SK-N-SH (cell line): ENCODE measurements at regions not wholly inside any gene's neighbourhood (a gene's known extent, or its start where the extent isn't known, plus 50 kb on each side); places are given as distances from the start of the nearest gene placed in this dataset.

Experiments
- CTCF ChIA-PET: fragments of 300-600, 350-600 bp; formaldehyde crosslinking; extraction: SDS; loops from one replicate; lab custom pipeline; 2021; lab: Yijun Ruan, JAX
- POLR2A ChIA-PET: fragments of 350-600 bp; sonication (Branson Sonifier 250); formaldehyde crosslinking; extraction: SDS; loops from one replicate; lab custom pipeline; 2020; ENCODE audit warnings: antibody characterized with exemption, inconsistent platforms; lab: Yijun Ruan, JAX
- DNase-seq: peaks from one replicate; pipeline ENCODE4 v3.0.0; 2012
- H2AFZ ChIP-seq: fragments of 200-600 bp; sonication (generic); 2 replicates; pipeline ENCODE4 v1.8.1; 2016; ENCODE audit warnings: antibody characterized with exemption, mild to moderate bottlenecking, low read depth
- H3F3A ChIP-seq: fragments of 200-600 bp; sonication (generic); replicated peaks from 2 replicates; pipeline ENCODE3; 2016; ENCODE audit warnings: antibody characterized with exemption, mild to moderate bottlenecking; ENCODE audit not compliant: insufficient read depth
- H3K27ac ChIP-seq, 2 experiments: fragments of 200-500 bp in 1 of 2; fragments of 200-600 bp in 1 of 2; sonication (Bioruptor generic) in 1 of 2; sonication (generic), shearing (Covaris generic) in 1 of 2; 2 replicates each; pipeline versions ENCODE4 v1.5.1 to v1.6.1; 2014 to 2016; ENCODE audit warnings: low read depth in 2 of 2, inconsistent platforms in 1 of 2, low read length in 1 of 2, mild to moderate bottlenecking in 1 of 2, mixed read lengths in 1 of 2
- H3K27me3 ChIP-seq: fragments of 200-600 bp; sonication (generic), shearing (Covaris generic); 2 replicates; pipeline ENCODE4 v1.6.1; 2016; ENCODE audit warnings: mixed run types; ENCODE audit not compliant: insufficient read depth
- H3K36me3 ChIP-seq, 2 experiments: fragments of 200-500 bp in 1 of 2; fragments of 200-600 bp in 1 of 2; sonication (Bioruptor generic) in 1 of 2; sonication (generic) in 1 of 2; replicated peaks in 1 of 2; 2 replicates each; pipeline versions ENCODE3 to v1.5.1; 2014 to 2016; ENCODE audit warnings: low read length in 1 of 2, mild to moderate bottlenecking in 1 of 2; ENCODE audit not compliant: insufficient read depth in 2 of 2, control insufficient read depth in 1 of 2
- H3K4me1 ChIP-seq, 2 experiments: fragments of 200-500 bp in 1 of 2; fragments of 200-600 bp in 1 of 2; sonication (Bioruptor generic) in 1 of 2; sonication (generic), shearing (Covaris generic) in 1 of 2; 2 replicates each; pipeline versions ENCODE4 v1.5.1 to v1.6.1; 2014 to 2016; ENCODE audit warnings: low read depth in 1 of 2, low read length in 1 of 2, mixed run types in 1 of 2; ENCODE audit not compliant: insufficient read depth in 2 of 2, control insufficient read depth in 1 of 2
- H3K4me2 ChIP-seq: fragments of 200-600 bp; sonication (generic), shearing (Covaris generic); 2 replicates; pipeline ENCODE4 v1.6.1; 2017; ENCODE audit warnings: mixed run types
- H3K4me3 ChIP-seq, 2 experiments: fragments of 200-500 bp in 1 of 2; fragments of 200-600 bp in 1 of 2; sonication (Bioruptor generic) in 1 of 2; sonication (generic), shearing (Covaris generic) in 1 of 2; 2 replicates each; pipeline versions ENCODE4 v1.5.1 to v1.8.1; 2014 to 2016; ENCODE audit warnings: low read depth in 2 of 2, inconsistent platforms in 1 of 2, low read length in 1 of 2, mild to moderate bottlenecking in 1 of 2, mixed read lengths in 1 of 2, moderate library complexity in 1 of 2
- H3K79me2 ChIP-seq: fragments of 200-600 bp; sonication (generic); 2 replicates; pipeline ENCODE4 v1.8.1; 2017; ENCODE audit warnings: mild to moderate bottlenecking; ENCODE audit not compliant: insufficient read depth
- H3K9ac ChIP-seq: fragments of 200-600 bp; sonication (generic); 2 replicates; pipeline ENCODE4 v1.6.1; 2017; ENCODE audit warnings: mixed run types
- H3K9me2 ChIP-seq: fragments of 200-600 bp; sonication (generic); 2 replicates; pipeline ENCODE4 v1.6.1; 2017; ENCODE audit warnings: mixed run types
- H3K9me3 ChIP-seq: fragments of 200-600 bp; sonication (generic); 2 replicates; pipeline ENCODE4 v1.6.1; 2017; ENCODE audit warnings: mixed run types, mild to moderate bottlenecking, moderate library complexity
- H4K20me1 ChIP-seq: fragments of 200-600 bp; sonication (generic); 2 replicates; pipeline ENCODE4 v1.6.1; 2017; ENCODE audit warnings: mild to moderate bottlenecking, mixed run types; ENCODE audit not compliant: insufficient read depth
- CTCF ChIP-seq: fragments of 200-600 bp; sonication (generic); IDR thresholded peaks from 2 replicates; pipeline ENCODE4 v1.6.1; 2017; ENCODE audit warnings: antibody characterized with exemption, mild to moderate bottlenecking, moderate library complexity
- EZH2phosphoT487 ChIP-seq: fragments of 200-600 bp; sonication (generic); IDR thresholded peaks from 2 replicates; pipeline ENCODE4 v1.6.1; 2017; ENCODE audit warnings: low read depth, mixed run types, mild to moderate bottlenecking, antibody characterized with exemption, moderate library complexity, borderline replicate concordance
- FOSL2 ChIP-seq: IDR thresholded peaks from 2 replicates; pipeline ENCODE4 v1.4.0; 2012; ENCODE audit warnings: low read depth, mild to moderate bottlenecking, moderate library complexity, borderline replicate concordance
- FOXJ3 ChIP-seq: sonication (generic); formaldehyde crosslinking; IDR thresholded peaks from 2 replicates; pipeline ENCODE4 v1.5.1; 2020; ENCODE audit warnings: mild to moderate bottlenecking, missing genetic modification reagents
- FOXM1 ChIP-seq: IDR thresholded peaks from 2 replicates; pipeline ENCODE4 v1.4.0; 2012; ENCODE audit warnings: low read depth, mild to moderate bottlenecking
- JUND ChIP-seq: IDR thresholded peaks from 2 replicates; pipeline ENCODE4 v1.4.0; 2012
- MEF2A ChIP-seq: IDR thresholded peaks from 2 replicates; pipeline ENCODE4 v1.4.0; 2012; ENCODE audit warnings: low read depth, borderline replicate concordance
- RXRA ChIP-seq: IDR thresholded peaks from 2 replicates; pipeline ENCODE4 v1.4.0; 2012; ENCODE audit warnings: low read depth, mild to moderate bottlenecking, borderline replicate concordance
- WGBS: methylation state at CpG from one replicate; pipeline ENCODE4 v1.1.6; 2017; ENCODE audit warnings: low lambda C conversion rate; 5-methylcytosine and 5-hydroxymethylcytosine counted together
- TF ChIP-seq, protein P1 (sequence below): IDR thresholded peaks from 2 replicates; pipeline ENCODE4 v1.6.1; 2012; ENCODE audit warnings: mild to moderate bottlenecking, low read depth, low read length, moderate library complexity
- TF ChIP-seq, protein P2 (sequence below): fragments of 150-350 bp; IDR thresholded peaks from 2 replicates; pipeline ENCODE4 v1.6.1; 2016; ENCODE audit warnings: mild to moderate bottlenecking, low read depth, low read length
- TF ChIP-seq, protein P3 (sequence below): fragments of 150-350 bp; IDR thresholded peaks from 2 replicates; pipeline ENCODE4 v1.6.1; 2017; ENCODE audit warnings: antibody characterized with exemption, low read length, low read depth, borderline replicate concordance

DNA sequence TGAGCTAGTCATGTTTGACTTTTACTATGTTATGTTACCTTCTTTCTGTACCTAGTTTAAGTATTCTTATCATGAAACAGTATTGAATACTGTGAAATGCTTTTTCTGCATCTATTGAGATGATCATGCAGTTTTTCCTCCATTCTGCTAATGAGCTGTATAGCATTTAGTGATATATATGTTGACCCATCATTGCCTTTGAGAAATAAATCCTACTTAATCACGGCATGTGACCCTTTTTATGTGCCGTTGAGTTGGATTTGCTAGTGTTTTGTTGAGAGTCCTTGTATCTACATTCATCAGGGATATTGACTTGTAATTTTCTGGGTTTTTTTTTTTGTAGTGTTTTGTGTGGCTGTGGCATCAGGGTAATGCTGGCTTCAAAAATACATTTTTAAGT lies 537.7 kb upstream of the AADAT start:
- H3K9ac ChIP-seq, result no peak overlapping the region
- no peaks in the 10 kb centered on the region for H3K27me3 ChIP-seq
- DNase-seq, result no peak
- POLR2A ChIA-PET, result no interaction called here
- H4K20me1 ChIP-seq, result no peaks in the 10 kb centered on the region
- WGBS, result 69% methylated on average over 2 of the region's 2 CpGs
- H3K9me2 ChIP-seq, result no peaks in the 10 kb centered on the region
- no peak overlapping the region for H3K4me2 ChIP-seq
- peaks cover 9% of the 10 kb centered on the region; the same call in 1 of the 2 replicates for H3K9me3 ChIP-seq
- H3K36me3 ChIP-seq, result no peaks in the 10 kb centered on the region
- TF ChIP-seq, protein P1, sequence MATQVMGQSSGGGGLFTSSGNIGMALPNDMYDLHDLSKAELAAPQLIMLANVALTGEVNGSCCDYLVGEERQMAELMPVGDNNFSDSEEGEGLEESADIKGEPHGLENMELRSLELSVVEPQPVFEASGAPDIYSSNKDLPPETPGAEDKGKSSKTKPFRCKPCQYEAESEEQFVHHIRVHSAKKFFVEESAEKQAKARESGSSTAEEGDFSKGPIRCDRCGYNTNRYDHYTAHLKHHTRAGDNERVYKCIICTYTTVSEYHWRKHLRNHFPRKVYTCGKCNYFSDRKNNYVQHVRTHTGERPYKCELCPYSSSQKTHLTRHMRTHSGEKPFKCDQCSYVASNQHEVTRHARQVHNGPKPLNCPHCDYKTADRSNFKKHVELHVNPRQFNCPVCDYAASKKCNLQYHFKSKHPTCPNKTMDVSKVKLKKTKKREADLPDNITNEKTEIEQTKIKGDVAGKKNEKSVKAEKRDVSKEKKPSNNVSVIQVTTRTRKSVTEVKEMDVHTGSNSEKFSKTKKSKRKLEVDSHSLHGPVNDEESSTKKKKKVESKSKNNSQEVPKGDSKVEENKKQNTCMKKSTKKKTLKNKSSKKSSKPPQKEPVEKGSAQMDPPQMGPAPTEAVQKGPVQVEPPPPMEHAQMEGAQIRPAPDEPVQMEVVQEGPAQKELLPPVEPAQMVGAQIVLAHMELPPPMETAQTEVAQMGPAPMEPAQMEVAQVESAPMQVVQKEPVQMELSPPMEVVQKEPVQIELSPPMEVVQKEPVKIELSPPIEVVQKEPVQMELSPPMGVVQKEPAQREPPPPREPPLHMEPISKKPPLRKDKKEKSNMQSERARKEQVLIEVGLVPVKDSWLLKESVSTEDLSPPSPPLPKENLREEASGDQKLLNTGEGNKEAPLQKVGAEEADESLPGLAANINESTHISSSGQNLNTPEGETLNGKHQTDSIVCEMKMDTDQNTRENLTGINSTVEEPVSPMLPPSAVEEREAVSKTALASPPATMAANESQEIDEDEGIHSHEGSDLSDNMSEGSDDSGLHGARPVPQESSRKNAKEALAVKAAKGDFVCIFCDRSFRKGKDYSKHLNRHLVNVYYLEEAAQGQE, result no peak
- TF ChIP-seq EZH2phosphoT487 (no peak), FOXM1 (no peak), RXRA (no peak), JUND (no peak), FOSL2 (no peak), FOXJ3 (no peak)
- TF ChIP-seq, protein P2, sequence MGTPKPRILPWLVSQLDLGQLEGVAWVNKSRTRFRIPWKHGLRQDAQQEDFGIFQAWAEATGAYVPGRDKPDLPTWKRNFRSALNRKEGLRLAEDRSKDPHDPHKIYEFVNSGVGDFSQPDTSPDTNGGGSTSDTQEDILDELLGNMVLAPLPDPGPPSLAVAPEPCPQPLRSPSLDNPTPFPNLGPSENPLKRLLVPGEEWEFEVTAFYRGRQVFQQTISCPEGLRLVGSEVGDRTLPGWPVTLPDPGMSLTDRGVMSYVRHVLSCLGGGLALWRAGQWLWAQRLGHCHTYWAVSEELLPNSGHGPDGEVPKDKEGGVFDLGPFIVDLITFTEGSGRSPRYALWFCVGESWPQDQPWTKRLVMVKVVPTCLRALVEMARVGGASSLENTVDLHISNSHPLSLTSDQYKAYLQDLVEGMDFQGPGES, result no peak
- TF ChIP-seq, protein P3, sequence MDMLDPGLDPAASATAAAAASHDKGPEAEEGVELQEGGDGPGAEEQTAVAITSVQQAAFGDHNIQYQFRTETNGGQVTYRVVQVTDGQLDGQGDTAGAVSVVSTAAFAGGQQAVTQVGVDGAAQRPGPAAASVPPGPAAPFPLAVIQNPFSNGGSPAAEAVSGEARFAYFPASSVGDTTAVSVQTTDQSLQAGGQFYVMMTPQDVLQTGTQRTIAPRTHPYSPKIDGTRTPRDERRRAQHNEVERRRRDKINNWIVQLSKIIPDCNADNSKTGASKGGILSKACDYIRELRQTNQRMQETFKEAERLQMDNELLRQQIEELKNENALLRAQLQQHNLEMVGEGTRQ, result no peak
- TF ChIP-seq, all 33 proteins: peak for 0
- Histone ChIP-seq H3K27ac (no peak overlapping the region), H3K79me2 (no peaks in the 10 kb centered on the region), H3K4me1 (peaks cover 0 to 2% of the 10 kb centered on the region in 2 experiments; a peak in 2 of 4 replicates), H3F3A (no peaks in the 10 kb centered on the region), H2AFZ (no peak overlapping the region), H3K4me3 (no peak overlapping the region)
- CTCF ChIA-PET, result no interaction called here

GRCh38 chr4:170623899-170624298 lies 534.1 kb upstream of the AADAT start:
- Histone ChIP-seq H3K9me3 (no peaks in the 10 kb centered on the region), H3K9me2 (no peaks in the 10 kb centered on the region), H3K9ac (no peak overlapping the region)
- no peak for DNase-seq
- POLR2A ChIA-PET, result no interaction called here
- no peak for TF ChIP-seq MEF2A
- peak; percentile 26; the same call in 1 of the 2 replicates for TF ChIP-seq CTCF
- TF ChIP-seq, all 33 proteins: peak for 1
- CTCF ChIA-PET, result no interaction called here
- Histone ChIP-seq H3F3A (no peaks in the 10 kb centered on the region), H3K4me1 (peaks cover 0 to 2% of the 10 kb centered on the region in 2 experiments; a peak in 2 of 4 replicates), H3K4me3 (no peak overlapping the region), H3K27ac (no peak overlapping the region), H4K20me1 (no peaks in the 10 kb centered on the region), H2AFZ (no peak overlapping the region), H3K27me3 (no peaks in the 10 kb centered on the region), H3K4me2 (no peak overlapping the region), H3K36me3 (no peaks in the 10 kb centered on the region), H3K79me2 (no peaks in the 10 kb centered on the region)
- WGBS, result 55% methylated on average over 7 of the region's 7 CpGs
